Erythroblast (primary cell): ENCODE measurements at regions not wholly inside any gene's neighbourhood (a gene's known extent, or its start where the extent isn't known, plus 50 kb on each side); places are given as distances from the start of the nearest gene placed in this dataset.

ENCODE experiments used
- DNase-seq, 2 experiments: peaks; one replicate each; lab custom pipeline; 2025; lab: John Stamatoyannopoulos, UW
- GATA1 ChIP-seq: IDR thresholded peaks from 2 replicates; pipeline ENCODE4 v1.6.1; 2011; ENCODE audit warnings: low read depth, mild to moderate bottlenecking, control low read depth, low read length, moderate library complexity
- POLR2A ChIP-seq: IDR thresholded peaks from 2 replicates; pipeline ENCODE4 v1.6.1; 2011; ENCODE audit warnings: mild to moderate bottlenecking, low read length

GRCh38 chr2:42853549-42854206 lies 61.3 kb upstream of the HAAO start:
- DNase-seq: no peak
- TF ChIP-seq GATA1: no peak
- no peak for TF ChIP-seq POLR2A

DNA sequence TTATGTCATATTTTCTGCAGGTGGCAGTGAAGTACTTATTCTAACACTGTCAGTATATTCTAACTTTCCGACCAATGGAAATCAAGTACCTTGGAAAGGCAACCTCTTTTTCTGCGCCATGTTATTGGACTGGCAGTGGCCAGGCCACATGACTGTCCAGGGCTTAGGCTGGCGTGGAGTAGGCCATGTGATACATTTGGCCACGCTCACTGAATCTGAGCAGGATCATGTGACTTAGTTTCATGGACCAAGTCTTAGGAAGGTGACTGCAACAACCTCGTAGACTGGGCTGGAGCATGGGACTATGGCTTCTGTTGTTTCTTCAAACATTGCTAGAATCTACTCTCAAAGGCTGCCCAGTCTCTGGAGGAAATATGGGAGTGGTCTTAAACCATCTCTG lies 60.4 kb upstream of the HAAO start:
- no peak for DNase-seq
- TF ChIP-seq GATA1: no peak
- TF ChIP-seq POLR2A: no peak

DNA sequence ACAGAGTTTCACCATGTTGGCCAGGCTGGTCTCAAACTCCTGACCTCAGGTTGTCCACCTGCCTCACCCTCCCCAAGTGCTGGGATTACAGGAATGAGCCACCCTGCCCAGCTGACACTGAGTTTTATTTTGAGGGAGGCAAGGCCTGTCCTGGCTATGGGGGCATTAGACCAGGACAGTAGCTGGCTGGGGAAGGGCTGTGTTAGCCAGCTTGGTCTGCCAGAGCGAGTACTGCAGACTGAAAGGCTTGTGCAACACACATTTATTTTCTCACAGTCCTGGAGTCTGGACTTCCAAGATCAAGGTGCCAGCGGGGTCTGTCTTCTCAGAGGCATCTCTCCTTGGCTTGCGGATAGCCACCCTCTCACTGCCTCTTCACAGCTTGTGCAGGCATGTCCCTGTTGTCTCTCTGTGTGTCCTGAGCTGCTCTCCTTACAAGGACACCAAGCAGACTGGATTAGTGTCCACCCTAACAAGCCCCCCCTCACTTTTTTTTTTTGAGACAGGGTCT lies 59.4 kb upstream of the HAAO start:
- DNase-seq: no peak

DNA sequence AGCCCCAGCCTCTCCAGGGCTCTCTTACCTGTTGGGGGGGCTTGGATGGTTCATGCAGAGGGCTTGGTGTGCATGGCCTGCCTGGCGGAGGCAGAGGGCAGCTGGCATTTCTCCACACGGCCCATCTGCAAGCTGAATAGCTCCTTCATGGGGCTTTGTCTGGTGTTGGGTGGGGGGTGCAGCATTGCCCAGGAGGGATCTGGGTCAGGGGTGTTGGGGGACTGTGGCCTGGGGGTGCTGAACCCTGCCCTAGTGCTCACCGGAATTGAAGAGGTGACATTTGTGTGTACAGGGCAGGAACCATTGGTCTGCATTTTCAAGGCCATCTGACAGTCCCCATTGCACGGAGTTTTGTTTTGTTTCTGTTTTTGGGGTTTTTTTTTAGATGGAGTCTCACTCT lies 58.8 kb upstream of the HAAO start:
- no peak for DNase-seq
- TF ChIP-seq POLR2A (no peak), GATA1 (no peak)

More for the DNA sequence above, 59.4 kb upstream of the HAAO start:
- no peak for TF ChIP-seq POLR2A
- TF ChIP-seq GATA1: no peak

- no peak for DNase-seq
- TF ChIP-seq POLR2A: no peak
- no peak for TF ChIP-seq GATA1
Observed at GRCh38 chr2:42850016-42850805, 57.8 kb upstream of the HAAO start.

- TF ChIP-seq POLR2A (no peak), GATA1 (no peak)
- DNase-seq: no peak
Observed at GRCh38 chr2:42849311-42849710, 56.9 kb upstream of the HAAO start.

DNA sequence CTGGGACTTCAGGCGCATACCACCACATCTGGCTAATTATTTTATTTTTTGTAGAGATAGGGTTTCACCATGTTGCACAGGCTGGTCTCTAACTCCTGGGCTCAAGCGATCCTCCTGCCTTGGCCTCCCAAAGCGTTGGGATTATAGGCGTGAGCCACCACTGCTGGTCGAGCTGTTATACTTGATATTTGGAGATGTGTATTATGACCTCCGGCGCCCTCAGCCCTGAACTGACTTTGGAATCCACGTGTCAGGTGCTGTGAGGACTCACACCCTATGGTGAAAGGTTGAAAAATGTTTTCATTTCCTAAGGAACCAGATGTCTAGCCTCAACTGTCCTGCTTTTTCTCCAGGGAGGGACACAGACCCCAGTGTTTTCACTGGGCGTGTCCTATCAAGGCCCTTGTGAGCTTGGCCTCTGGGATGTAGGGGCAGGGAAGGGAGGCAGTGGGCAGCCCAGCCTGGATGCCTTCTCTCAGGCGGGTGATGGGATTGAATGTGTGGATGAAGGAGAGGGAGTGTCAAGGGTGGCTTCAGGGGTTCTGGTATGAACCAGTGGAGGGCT lies 56.4 kb upstream of the HAAO start:
- TF ChIP-seq GATA1 (no peak), POLR2A (no peak)

GRCh38 chr2:42848265-42848664 lies 55.9 kb upstream of the HAAO start:
- TF ChIP-seq GATA1: no peak
- TF ChIP-seq POLR2A: no peak
- DNase-seq: no peak

More for the DNA sequence above, 56.4 kb upstream of the HAAO start:
- DNase-seq: no peak

GRCh38 chr2:42847596-42848151 lies 55.3 kb upstream of the HAAO start:
- no peak for TF ChIP-seq POLR2A
- no peak for TF ChIP-seq GATA1
- no peak for DNase-seq

DNA sequence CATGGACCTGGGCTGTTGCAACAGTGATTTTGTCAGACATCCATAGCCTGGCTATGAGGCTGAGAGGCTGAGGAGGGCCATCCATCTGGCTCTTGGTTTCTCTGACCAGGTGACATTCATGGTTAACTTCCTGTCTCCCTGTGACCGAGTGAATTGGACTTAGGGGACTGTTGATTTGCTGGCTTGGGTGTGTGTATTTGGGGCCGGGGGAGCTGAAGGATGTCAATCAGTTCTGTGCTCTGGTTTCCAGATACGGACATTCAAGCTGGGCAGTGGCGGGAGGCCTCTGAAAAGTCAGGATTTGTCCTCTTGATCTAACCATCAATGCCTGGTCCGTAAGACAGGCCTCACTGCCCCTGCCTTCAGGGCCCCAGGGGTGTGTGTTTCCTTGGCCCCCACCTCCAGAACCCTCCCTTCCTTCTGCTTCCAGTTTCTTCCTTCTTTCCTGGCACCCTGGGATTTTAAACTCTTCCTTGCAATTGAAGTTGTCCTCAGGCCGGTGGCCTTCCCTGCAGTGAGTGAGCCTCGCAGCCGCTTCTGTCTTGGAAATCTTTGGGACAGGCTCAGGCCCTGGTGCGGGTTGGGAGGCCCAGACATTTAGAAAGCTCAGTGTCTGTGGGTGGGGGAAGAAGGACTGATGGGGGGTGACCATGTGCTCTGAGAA lies 54.7 kb upstream of the HAAO start:
- no peak for DNase-seq
- TF ChIP-seq POLR2A (no peak), GATA1 (no peak)

DNA sequence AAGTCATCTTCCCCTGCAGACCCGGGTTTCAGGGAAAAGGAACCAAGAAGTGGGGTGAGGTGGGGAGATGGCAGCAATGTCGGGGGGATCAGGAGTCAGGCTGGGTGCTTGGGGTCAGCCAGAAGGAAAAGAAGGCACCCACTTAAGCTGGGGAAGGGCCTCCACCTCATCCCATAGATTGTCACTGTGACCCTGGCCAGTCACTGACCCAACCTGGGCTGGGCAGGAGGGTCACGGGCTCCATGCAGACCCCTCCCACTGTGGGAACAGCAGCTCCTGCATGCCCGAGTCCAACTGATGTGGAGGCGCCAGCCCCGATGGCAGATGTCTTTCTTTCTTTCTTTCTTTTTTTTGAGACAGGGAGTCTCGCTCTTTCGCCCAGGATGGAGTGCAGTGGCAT lies 53.6 kb upstream of the HAAO start:
- TF ChIP-seq GATA1: no peak
- no peak for TF ChIP-seq POLR2A
- no peak for DNase-seq

DNA sequence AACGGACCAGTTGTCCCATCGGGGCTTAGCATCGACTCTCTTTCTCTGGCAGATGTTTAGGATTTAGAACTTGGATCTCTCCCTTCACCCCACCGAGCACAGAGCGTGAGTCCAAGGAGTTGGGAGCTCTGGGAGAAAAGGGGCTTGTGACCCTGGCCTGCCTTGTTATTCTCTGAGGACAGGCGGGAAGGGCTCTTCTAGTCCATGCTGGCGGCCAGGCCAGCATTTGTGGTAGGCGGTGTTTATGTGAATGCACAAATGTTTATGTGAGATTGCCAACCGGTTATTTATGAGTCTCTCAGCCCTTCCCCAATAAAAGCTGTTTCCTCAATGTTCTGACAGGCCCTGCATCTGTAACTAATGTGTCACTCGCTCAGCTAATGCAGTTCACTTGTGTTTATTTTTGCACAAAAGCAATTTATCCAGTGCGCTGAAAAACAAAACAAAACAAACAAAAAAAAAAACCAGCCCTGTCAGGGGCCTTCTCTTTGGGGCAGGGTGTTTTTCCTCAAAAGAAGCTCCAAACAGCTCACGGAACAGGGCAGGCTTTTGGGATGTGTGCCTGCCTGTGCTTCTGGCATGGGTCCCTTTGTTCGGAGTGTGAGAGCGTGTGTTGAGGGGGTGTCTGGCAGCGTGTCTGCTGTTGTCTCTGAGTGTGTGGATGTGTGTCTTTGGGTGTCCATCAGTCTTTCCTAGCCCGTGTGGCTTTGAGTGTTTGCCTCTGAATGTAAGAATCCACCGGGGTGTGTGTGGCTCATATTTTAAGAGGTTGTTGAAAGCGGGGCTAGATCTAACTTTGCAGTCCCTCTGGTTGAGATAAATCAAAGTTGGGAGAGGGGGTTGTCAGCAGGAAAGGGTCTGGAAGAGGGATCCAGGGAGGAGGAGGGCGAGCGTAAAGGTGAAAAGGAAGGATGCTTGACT lies 52.8 kb upstream of the HAAO start:
- no peak for DNase-seq
- no peak for TF ChIP-seq POLR2A
- TF ChIP-seq GATA1: no peak
